ENCODE measurements at regions not wholly inside any gene's neighbourhood (a gene's known extent, or its start where the extent isn't known, plus 50 kb on each side); places are given as distances from the start of the nearest gene placed in this dataset.
"Not testable (repeated sequence)": the region's sequence is repeated elsewhere in the genome, so short reads cannot be mapped to it uniquely, and the experiment has no call there.

GRCh38 chr6:140012150-140012549, 637.7 kb upstream of the CITED2 start:
- no peak for DNase-seq
- in situ Hi-C loops (cut with HindIII; ENCODE audit: low pct_ligation_motif_present, low pct_unique_long_range_greater_than_20kb, low sequenced_read_pairs): no loop called here

DNA sequence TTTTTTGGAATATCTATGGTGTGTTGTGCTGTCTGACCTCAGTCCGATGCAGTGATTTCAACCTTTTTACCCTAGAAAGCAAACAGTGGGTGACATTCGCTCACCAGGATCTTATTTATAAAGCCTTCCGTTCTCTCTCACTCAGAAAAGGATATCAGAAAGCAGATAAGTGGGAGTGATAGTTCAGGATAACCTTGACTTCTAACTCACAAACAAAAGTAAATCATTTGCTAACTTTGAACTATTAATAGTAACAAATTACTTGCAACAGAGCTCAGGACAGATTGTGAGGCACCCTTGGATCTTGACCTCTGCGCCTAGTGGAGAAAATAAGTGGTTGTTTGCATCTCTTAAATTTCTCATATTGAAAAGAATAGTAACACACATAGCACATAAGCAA, 637.1 kb upstream of the CITED2 start:
- no peak for DNase-seq
- in situ Hi-C loops (cut with HindIII; ENCODE audit: low pct_ligation_motif_present, low pct_unique_long_range_greater_than_20kb, low sequenced_read_pairs): no loop called here

- in situ Hi-C loops (cut with HindIII; ENCODE audit: low pct_ligation_motif_present, low pct_unique_long_range_greater_than_20kb, low sequenced_read_pairs): no loop called here
- DNase-seq: no peak
Measured at GRCh38 chr6:140009286-140009685, 634.8 kb upstream of the CITED2 start.

DNA sequence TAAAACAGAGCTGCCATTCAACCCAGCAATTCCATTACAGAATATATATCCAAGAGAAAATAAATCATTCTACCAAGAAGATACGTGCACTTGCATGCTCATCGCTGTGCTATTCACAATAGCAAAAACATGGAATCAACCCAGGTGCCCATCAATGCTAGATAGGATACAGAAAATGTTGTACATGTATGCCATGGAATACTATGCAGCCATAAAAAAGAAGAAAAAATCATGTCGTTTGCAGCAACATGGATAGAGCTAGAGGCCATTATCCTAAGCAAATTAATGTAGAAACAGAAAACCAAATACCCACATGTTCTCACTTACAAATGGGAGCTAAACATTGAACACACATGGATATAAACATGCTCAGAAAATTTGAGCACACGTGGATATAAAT, 633.1 kb upstream of the CITED2 start:
- in situ Hi-C loops (cut with HindIII; ENCODE audit: low pct_ligation_motif_present, low pct_unique_long_range_greater_than_20kb, low sequenced_read_pairs): no loop called here

DNA sequence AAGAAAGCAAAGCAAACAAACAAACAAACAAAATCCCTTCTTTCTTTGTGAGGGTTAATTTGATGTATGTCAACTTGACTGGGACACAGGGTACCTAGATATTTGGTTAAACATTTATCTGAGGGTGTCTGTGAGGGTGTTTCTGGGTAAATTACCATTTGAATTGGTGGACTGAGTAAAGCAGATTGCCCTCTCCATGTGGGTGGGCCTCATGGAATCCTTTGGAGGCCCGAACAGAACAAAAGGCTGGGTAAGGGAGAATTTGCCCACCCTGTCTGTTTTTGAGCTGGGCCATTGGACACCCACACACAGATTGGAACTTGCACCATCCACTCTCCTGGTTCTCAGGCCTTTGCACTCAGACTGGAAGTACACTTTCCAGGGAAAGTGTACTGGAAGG, 628.8 kb upstream of the CITED2 start:
- in situ Hi-C loops (cut with HindIII; ENCODE audit: low pct_ligation_motif_present, low pct_unique_long_range_greater_than_20kb, low sequenced_read_pairs): no loop called here

More for the DNA sequence above, 633.1 kb upstream of the CITED2 start:
- no peak for DNase-seq

GRCh38 chr6:140002396-140003022, 628.1 kb upstream of the CITED2 start:
- no peak for DNase-seq
- in situ Hi-C loops (cut with HindIII; ENCODE audit: low pct_ligation_motif_present, low pct_unique_long_range_greater_than_20kb, low sequenced_read_pairs): no loop called here

More for the DNA sequence above, 628.8 kb upstream of the CITED2 start:
- no peak for DNase-seq

DNA sequence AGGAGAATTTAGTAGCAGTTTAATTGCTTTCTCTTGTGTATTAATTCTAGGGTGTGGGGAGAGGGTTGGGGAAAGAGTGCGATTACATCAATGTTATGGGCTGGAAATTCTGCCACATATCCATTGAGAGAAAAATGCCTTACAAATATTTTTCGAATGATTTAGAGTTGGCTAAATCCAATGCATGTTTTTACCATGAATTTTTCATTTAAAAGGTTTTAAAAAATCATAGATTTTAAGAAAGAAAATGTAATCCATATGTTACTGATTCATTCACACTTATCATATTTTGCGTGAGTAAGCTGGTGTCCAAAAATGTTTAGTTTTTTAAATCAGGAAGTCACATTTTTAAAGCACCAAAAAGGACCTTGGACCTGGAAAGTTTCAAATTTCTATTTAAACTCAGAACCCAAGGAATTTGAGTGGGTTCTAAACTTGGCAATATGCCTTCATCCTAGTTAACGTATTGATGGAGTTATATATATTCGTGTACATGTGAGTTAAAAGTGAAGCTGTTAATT, 627.4 kb upstream of the CITED2 start:
- in situ Hi-C loops (cut with HindIII; ENCODE audit: low pct_ligation_motif_present, low pct_unique_long_range_greater_than_20kb, low sequenced_read_pairs): no loop called here
- DNase-seq: no peak

DNA sequence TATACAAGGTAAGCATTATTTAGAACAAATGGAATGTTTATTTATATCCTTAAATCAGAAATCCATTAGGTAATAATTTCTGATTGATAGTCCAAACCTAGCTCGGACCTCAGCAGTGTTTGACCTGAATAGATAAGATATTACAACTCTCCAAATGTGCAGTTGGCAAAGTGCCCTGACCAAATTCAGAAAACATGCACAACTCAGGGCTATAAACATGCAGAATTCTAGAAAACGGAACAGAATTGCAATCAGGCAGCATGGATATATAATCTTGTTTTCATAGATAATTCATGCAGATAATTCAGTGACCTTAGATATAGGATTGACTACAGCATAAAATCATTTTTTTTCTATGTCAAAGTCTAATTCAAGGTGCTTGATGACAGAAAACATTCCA, 626.6 kb upstream of the CITED2 start:
- no peak for DNase-seq
- in situ Hi-C loops (cut with HindIII; ENCODE audit: low pct_ligation_motif_present, low pct_unique_long_range_greater_than_20kb, low sequenced_read_pairs): no loop called here

- DNase-seq; in situ Hi-C loops (cut with HindIII; ENCODE audit: low pct_ligation_motif_present, low pct_unique_long_range_greater_than_20kb, low sequenced_read_pairs): not testable (repeated sequence)
Measured at GRCh38 chr6:139999661-140000060, 625.2 kb upstream of the CITED2 start.

DNA sequence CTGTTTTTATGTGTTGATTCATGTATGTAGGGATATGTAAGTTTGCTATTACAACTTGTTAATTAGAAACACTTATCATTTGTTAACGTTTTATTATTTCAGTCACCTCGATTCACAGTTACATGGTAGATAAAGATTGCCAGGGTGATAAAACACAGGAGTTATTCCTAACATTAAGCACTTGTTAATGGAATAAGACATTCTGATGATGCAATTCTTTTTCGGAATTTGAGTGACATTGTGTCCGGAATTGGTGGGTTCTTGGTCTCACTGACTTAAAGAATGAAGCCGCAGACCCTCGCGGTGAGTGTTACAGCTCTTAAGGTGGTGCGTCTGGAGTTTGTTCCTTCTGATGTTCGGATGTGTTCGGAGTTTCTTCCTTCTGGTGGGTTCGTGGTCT, 624.0 kb upstream of the CITED2 start:
- DNase-seq; in situ Hi-C loops (cut with HindIII; ENCODE audit: low pct_ligation_motif_present, low pct_unique_long_range_greater_than_20kb, low sequenced_read_pairs): not testable (repeated sequence)

- DNase-seq: peak; percentile 9
- in situ Hi-C loops (cut with HindIII; ENCODE audit: low pct_ligation_motif_present, low pct_unique_long_range_greater_than_20kb, low sequenced_read_pairs): no loop called here
Measured at GRCh38 chr6:139996253-139996834, 621.9 kb upstream of the CITED2 start.

- DNase-seq: no peak
- in situ Hi-C loops (cut with HindIII; ENCODE audit: low pct_ligation_motif_present, low pct_unique_long_range_greater_than_20kb, low sequenced_read_pairs): no loop called here
Measured at GRCh38 chr6:139994998-139995397, 620.5 kb upstream of the CITED2 start.

DNA sequence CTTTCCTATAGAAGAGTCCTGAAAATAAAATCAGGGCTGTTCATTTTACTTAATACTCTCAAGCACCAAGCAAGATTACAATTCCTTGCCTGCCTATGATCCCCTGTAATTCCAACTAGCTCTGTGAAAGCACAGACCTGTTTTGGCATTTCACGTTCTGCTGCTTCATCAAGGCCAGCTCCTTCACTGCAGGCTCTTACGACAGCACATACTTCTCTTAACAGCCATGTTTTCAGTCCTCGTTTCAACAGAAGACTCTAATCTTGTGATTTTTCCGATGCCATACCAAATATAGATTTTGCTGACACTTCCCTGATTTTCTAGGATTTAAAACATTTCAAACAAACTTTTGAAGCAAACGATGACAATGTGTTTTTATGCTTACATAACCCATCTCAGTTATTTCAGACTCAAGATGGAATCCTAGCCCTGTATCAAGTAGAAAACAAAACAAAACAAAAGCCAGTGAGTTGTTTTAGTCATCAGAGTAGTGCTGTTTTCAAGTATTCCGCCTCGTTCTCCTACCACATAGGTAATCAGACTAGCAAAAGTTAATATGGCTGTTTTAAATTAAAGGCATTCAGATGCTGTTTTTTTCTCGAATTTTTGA, 616.5 kb upstream of the CITED2 start:
- DNase-seq: no peak
- in situ Hi-C loops (cut with HindIII; ENCODE audit: low pct_ligation_motif_present, low pct_unique_long_range_greater_than_20kb, low sequenced_read_pairs): no loop called here

- in situ Hi-C loops (cut with HindIII; ENCODE audit: low pct_ligation_motif_present, low pct_unique_long_range_greater_than_20kb, low sequenced_read_pairs): no loop called here
Measured at GRCh38 chr6:139990026-139990686, 615.7 kb upstream of the CITED2 start.

GRCh38 chr6:139988685-139989084, 614.2 kb upstream of the CITED2 start:
- no peak for DNase-seq
- in situ Hi-C loops (cut with HindIII; ENCODE audit: low pct_ligation_motif_present, low pct_unique_long_range_greater_than_20kb, low sequenced_read_pairs): no loop called here

More at GRCh38 chr6:139990026-139990686, 615.7 kb upstream of the CITED2 start:
- no peak for DNase-seq

GRCh38 chr6:139987091-139987490, 612.6 kb upstream of the CITED2 start:
- in situ Hi-C loops (cut with HindIII; ENCODE audit: low pct_ligation_motif_present, low pct_unique_long_range_greater_than_20kb, low sequenced_read_pairs): no loop called here
- DNase-seq: no peak

GRCh38 chr6:139985236-139985815, 610.9 kb upstream of the CITED2 start:
- in situ Hi-C loops (cut with HindIII; ENCODE audit: low pct_ligation_motif_present, low pct_unique_long_range_greater_than_20kb, low sequenced_read_pairs): no loop called here
- DNase-seq: no peak

DNA sequence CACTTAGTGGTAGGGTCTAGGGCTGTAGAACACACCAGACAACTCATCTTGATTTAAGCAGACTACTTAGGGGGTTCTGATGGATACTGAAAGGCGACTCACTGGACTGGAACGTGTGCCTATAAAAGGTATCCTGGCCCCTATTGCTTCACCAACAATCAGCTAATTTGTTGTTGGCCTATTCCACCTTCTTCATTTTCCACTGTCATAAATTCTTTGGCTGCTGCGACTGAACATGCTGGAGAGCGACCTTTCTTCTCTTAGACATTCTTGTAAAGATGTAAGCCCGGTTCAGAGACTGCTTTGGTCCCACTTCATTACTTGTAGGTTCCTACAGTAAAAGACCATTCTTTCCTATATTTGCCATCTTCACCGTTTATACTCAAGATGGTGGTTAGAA, 609.9 kb upstream of the CITED2 start:
- in situ Hi-C loops (cut with HindIII; ENCODE audit: low pct_ligation_motif_present, low pct_unique_long_range_greater_than_20kb, low sequenced_read_pairs): no loop called here
- DNase-seq: no peak

Measured in ACHN (cell line).